ENCODE measurements at regions not wholly inside any gene's neighbourhood (a gene's known extent, or its start where the extent isn't known, plus 50 kb on each side); places are given as distances from the start of the nearest gene placed in this dataset.

DNA sequence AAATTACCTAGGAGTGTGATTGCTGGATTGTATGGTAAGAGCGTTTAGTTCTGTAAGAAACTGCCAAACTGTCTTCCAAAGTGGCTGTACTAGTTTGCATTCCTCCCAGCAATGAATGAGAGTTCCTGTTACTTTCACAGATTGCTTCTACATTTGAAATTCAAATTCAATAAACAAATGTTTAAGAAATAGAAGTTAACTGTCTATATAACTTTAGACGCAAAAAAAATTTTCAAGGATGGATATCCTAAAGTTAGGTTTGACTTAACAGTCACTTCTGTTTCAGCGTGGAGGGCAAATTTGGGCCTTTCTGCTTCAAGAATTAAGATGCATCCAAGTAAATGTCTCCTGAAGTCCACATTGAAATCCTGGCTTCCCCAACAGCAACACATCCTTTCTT lies 445.6 kb downstream of the TAF11L14 start (continued):
- no peak for TF ChIP-seq DMBX1 (CRISPR knock-in tag; IDR thresholded peaks at IDR 0.05; ENCODE audit: borderline replicate concordance)
- no peak for TF ChIP-seq NFATC3 (IDR thresholded peaks at IDR 0.05)
- TF ChIP-seq KLF13 (tag; IDR thresholded peaks at IDR 0.05; ENCODE audit: borderline replicate concordance, low read depth): no peak

DNA sequence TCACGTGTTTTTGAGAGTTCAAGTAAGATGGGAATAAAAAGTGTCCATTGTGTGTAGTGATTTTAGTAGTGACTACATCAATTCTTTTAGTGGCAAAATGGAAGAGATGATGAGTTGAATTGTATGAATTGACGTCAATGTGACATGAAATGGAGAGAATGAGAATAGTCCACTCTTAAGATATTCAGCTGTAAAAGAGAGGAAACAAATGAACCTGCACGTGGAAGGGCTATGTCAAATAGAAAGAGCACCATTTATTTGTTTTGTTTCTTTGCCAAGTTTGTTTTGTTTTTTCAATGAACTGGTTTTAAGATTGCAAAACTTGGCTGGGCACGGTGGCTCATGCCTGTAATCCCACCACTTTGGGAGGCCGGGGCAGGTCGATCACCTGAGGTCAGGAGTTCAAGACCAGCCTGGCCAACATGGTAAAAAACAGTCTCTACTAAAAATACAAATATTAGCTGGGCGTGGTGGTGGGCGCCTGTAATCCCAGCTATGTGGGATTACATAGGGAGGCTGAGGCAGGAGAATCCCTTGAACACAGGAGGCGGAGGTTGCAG lies 453.8 kb downstream of the TAF11L14 start:
- in situ Hi-C loops (cut with MboI) (no loop called here), intact Hi-C loops (cut with micrococcal nuclease) (no loop called here)
- no peak for DNase-seq (ENCODE audit: extremely low read depth in 1 of 4, low spot score in 3 of 4)
- no peak for FAIRE-seq
- Histone ChIP-seq H3K9ac (ENCODE audit: insufficient read depth in 1 of 2, low read depth in 2 of 2, low read length in 2 of 2) (no peak overlapping the region), H3K27me3 (ENCODE audit: control insufficient read depth in 2 of 2, insufficient read depth in 2 of 2, low read length in 2 of 2) (no peaks in the 10 kb centered on the region), H3K4me2 (ENCODE audit: insufficient read depth, low read length) (no peak overlapping the region), H3K9me3 (replicated peaks; ENCODE audit: control insufficient read depth, insufficient read depth, low read depth, low read length) (no peaks in the 10 kb centered on the region), H3K9me1 (ENCODE audit: control insufficient read depth, insufficient read depth, low read length) (no peaks in the 10 kb centered on the region), H2AFZ (ENCODE audit: low read depth, low read length) (no peak overlapping the region), H3K4me3 (no peak overlapping the region), H3K4me1 (replicated peaks in 1 of 2; ENCODE audit: control insufficient read depth in 2 of 2, insufficient read depth in 2 of 2, low read length in 2 of 2) (no peaks in the 10 kb centered on the region), H3K36me3 (ENCODE audit: control insufficient read depth, insufficient read depth, low read length) (no peaks in the 10 kb centered on the region), H4K20me1 (replicated peaks; ENCODE audit: control insufficient read depth, insufficient read depth, low read length) (no peaks in the 10 kb centered on the region), H3K79me2 (ENCODE audit: control insufficient read depth, insufficient read depth, low read length) (no peaks in the 10 kb centered on the region), H3K27ac (ENCODE audit: extremely low read depth, low read depth, low read length) (no peak overlapping the region)
- 0% methylated on average over 9 of the region's 9 CpGs for WGBS (ENCODE audit: insufficient coverage, low coverage, missing lambda C conversion rate)
- BruUV-seq (replicated peaks): no TSS peak
- TF ChIP-seq DIDO1 (tag; IDR thresholded peaks at IDR 0.05; ENCODE audit: low read depth): no peak
- no peak for TF ChIP-seq SP1 (CRISPR knock-in tag; IDR thresholded peaks at IDR 0.05)
- TF ChIP-seq PURB (CRISPR knock-in tag; IDR thresholded peaks at IDR 0.05; ENCODE audit: low read depth): no peak
- no peak for TF ChIP-seq TOE1 (IDR thresholded peaks at IDR 0.05; ENCODE audit: borderline replicate concordance)
- no peak for TF ChIP-seq TOE1 (CRISPR knock-in tag; IDR thresholded peaks at IDR 0.05; ENCODE audit: borderline replicate concordance, low read depth)
- TF ChIP-seq ARID3A (IDR thresholded peaks at IDR 0.05; ENCODE audit: borderline replicate concordance, low read depth, low read length): no peak
- TF ChIP-seq ZNF707 (CRISPR knock-in tag; conservative IDR thresholded peaks at IDR 0.05): no peak
- TF ChIP-seq XRCC4 (IDR thresholded peaks at IDR 0.05; ENCODE audit: extremely low read depth, insufficient read depth, insufficient read length): no peak
- TF ChIP-seq ZNF644 (tag; IDR thresholded peaks at IDR 0.05; ENCODE audit: low read depth): no peak
- ChIA-PET POLR2A (no interaction called here), CTCF (ENCODE audit: low intra/inter-chr PET ratio) (no interaction called here)
- no peak for ATAC-seq
